Activated CD8-positive, alpha-beta T cell treated with anti-CD3 and anti-CD28 coated beads, Interleukin-2, amount 10 ng/mL, durations not matched to agents 7 days and 5 days (primary cell): ENCODE measurements at regions not wholly inside any gene's neighbourhood (a gene's known extent, or its start where the extent isn't known, plus 50 kb on each side); places are given as distances from the start of the nearest gene placed in this dataset.
"Not testable (repeated sequence)": the region's sequence is repeated elsewhere in the genome, so short reads cannot be mapped to it uniquely, and the experiment has no call there.

Experiments
- ATAC-seq: fragments of 150-1000 bp; cut with Tn5 transposase; one replicate; pipeline ENCODE4 v1.10.0; 2021; ENCODE audit warnings: moderate library complexity
- CTCF ChIA-PET: fragments of 350-600 bp; sonication (Branson Sonifier 250); formaldehyde crosslinking; loops from one replicate; lab custom pipeline; 2021; ENCODE audit warnings: antibody characterized with exemption; lab: Charles Lee
- POLR2A ChIA-PET: fragments of 350-600 bp; sonication (Branson Sonifier 250); formaldehyde crosslinking; loops from one replicate; lab custom pipeline; 2021; ENCODE audit warnings: antibody characterized with exemption; lab: Charles Lee
- DNase-seq: peaks from one replicate; pipeline ENCODE4 v3.0.0-alpha.2; 2020
- H3K27ac Mint-ChIP-seq: one replicate; pipeline ENCODE4 v1.8.0; 2021; ENCODE audit warnings: mild to moderate bottlenecking, mixed read lengths
- H3K27me3 Mint-ChIP-seq: one replicate; pipeline ENCODE4 v1.8.0; 2021; ENCODE audit warnings: low read depth, mixed read lengths
- H3K36me3 Mint-ChIP-seq: one replicate; pipeline ENCODE4 v1.8.0; 2021; ENCODE audit warnings: low read depth, mixed read lengths
- H3K4me1 Mint-ChIP-seq: one replicate; pipeline ENCODE4 v1.8.0; 2021; ENCODE audit warnings: low read depth, mixed read lengths
- H3K4me3 Mint-ChIP-seq: one replicate; pipeline ENCODE4 v1.8.0; 2021; ENCODE audit warnings: mild to moderate bottlenecking, mixed read lengths
- H3K9me3 Mint-ChIP-seq: one replicate; pipeline ENCODE4 v1.8.0; 2022; ENCODE audit warnings: mixed read lengths; ENCODE audit not compliant: insufficient read depth

DNA sequence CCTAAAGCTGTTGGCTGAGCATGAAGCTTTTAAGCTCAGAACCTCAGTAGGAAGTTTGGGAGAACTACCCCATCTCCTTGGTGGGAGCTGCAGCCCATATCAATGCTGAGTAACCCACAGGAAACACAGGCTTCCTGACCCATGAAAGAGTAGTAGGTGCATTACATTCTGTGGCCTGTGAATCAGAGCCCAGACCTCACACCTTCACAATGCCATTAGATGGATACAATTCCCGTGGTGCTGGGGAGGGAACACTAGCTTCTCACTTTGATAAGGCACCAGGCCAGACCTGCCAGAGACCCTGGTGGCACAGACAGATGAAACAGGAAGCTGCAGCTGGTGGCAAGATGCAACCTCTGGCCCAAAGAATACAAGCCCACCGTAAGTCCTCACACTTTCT lies 308.8 kb downstream of the NPHP4 start:
- CTCF ChIA-PET = interaction anchor here (0.6 kb wide), 1 partner anchor 133 kb away, joined by 3 read pairs; no protein-coding TSS in a partner anchor
- POLR2A ChIA-PET = no interaction called here
- ATAC-seq (no peak), DNase-seq (no peak)
- Mint-ChIP-seq H3K36me3 (no peaks in the 10 kb centered on the region), H3K27me3 (peaks cover 3% of the 10 kb centered on the region), H3K4me1 (peaks cover 3% of the 10 kb centered on the region), H3K27ac (no peak overlapping the region), H3K9me3 (no peaks in the 10 kb centered on the region), H3K4me3 (no peak overlapping the region)

DNA sequence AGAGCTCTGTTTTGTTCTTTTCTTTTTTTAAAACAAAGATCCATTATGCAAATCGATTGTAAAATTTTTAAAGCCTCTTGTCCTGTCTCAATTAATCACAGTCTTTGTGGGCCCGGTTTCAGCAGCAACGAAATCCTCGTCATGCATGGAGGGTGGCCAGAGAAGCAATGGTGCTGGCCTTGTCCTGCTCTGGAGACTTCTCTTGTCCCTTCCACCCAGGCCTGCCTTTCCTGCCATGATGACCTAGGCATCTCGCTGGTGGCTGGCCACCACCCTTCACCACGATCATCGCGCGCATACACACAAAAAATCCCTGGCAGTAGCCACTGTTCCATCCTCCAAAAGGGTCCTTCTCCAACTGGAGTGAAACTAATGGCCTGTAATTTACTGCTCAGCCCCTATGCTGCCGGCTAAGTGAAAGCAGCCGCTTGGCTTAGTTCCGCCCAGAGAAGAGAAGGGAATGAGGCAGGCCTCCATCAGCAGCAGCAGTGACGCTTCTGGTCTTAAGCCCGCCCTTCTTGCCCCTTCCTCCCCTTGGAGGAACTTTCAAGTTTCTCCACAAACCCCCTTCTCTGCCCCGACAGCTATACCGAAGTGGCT lies 309.5 kb downstream of the NPHP4 start:
- ATAC-seq (no peak), DNase-seq (no peak)
- CTCF ChIA-PET = interaction anchor here (0.6 kb wide), 1 partner anchor 133 kb away, joined by 3 read pairs; no protein-coding TSS in a partner anchor
- Mint-ChIP-seq H3K27me3 (peaks cover 3% of the 10 kb centered on the region), H3K4me1 (peaks cover 3% of the 10 kb centered on the region), H3K4me3 (no peak overlapping the region), H3K36me3 (no peaks in the 10 kb centered on the region), H3K9me3 (no peaks in the 10 kb centered on the region), H3K27ac (no peak overlapping the region)
- POLR2A ChIA-PET = no interaction called here

DNA sequence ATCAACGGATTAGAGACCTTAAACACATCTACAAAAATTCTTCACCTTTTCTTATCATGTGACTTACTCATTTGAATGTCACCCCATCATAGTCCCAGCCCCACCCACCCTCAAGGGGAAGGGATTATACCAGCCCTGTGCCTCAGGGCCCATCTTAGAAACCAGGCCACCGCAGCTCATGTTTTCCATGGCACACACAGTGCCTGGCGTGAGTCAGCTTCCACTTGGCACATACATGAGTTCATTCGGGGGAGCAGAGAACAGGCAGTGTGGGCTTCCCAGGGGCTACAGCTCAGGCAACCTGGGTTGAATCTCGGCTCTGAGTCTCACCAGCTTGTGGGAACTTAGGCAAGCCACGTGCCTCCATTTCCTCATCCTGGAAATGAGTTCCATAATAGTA lies 310.6 kb downstream of the NPHP4 start:
- no peak overlapping the region for H3K4me3 Mint-ChIP-seq
- H3K36me3 Mint-ChIP-seq = no peaks in the 10 kb centered on the region
- ChIA-PET POLR2A (no interaction called here), CTCF (no interaction called here)
- no peaks in the 10 kb centered on the region for H3K9me3 Mint-ChIP-seq
- peaks cover 3% of the 10 kb centered on the region for H3K4me1 Mint-ChIP-seq
- ATAC-seq (no peak), DNase-seq (no peak)
- peaks cover 3% of the 10 kb centered on the region for H3K27me3 Mint-ChIP-seq
- H3K27ac Mint-ChIP-seq = no peak overlapping the region

DNA sequence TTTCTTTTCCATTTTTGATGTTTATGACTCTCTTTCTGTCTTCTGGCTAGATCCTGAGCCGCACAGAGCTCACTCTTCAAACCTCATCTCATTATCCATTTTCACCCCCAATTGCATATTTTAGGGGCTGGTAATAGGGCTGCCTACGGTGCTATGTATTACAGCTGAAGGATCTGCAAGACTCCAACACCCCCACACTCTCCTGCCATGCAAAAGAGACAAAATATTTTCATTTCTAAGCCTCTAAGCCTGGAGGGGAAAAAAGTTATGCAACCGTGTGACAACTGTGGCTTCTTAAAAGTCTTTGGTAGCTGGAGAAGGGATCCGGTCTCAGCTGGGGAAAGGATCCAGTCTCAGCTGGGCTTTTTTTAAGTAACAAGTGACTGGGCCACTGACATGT lies 311.6 kb downstream of the NPHP4 start:
- CTCF ChIA-PET = no interaction called here
- Mint-ChIP-seq H3K27me3 (peaks cover 3% of the 10 kb centered on the region), H3K4me3 (no peak overlapping the region)

DNA sequence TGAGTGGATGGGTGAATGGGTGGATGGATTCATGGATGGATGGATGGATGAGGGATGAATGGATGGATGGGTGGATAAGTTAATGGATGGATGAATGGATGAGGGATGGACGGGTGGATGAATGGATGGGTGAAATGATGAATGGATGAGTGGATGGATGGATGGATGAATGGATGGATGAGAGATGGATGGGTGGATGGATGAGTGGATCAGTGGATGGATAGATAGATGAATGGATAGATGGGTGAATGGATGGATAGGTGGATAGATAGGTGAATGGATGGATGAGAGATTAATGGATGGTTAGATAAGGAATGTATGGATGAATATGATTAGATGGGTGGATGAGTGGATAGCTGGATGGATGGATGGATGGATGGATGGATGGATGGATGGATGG lies 313.5 kb downstream of the NPHP4 start:
- peaks cover 8% of the 10 kb centered on the region for H3K9me3 Mint-ChIP-seq
- H3K36me3 Mint-ChIP-seq = no peaks in the 10 kb centered on the region
- ATAC-seq (no peak), DNase-seq (no peak)
- CTCF ChIA-PET = interaction anchor here (0.6 kb wide), 1 partner anchor 1627 kb away, joined by 3 read pairs; no protein-coding TSS in a partner anchor
- H3K27me3 Mint-ChIP-seq = peaks cover 5% of the 10 kb centered on the region
- peaks cover 3% of the 10 kb centered on the region for H3K4me1 Mint-ChIP-seq
- POLR2A ChIA-PET = no interaction called here
- H3K4me3 Mint-ChIP-seq = no peak overlapping the region
- no peak overlapping the region for H3K27ac Mint-ChIP-seq

More for the DNA sequence above, 311.6 kb downstream of the NPHP4 start:
- no peak for DNase-seq
- no peak overlapping the region for H3K27ac Mint-ChIP-seq
- H3K9me3 Mint-ChIP-seq = no peaks in the 10 kb centered on the region
- ATAC-seq = no peak
- POLR2A ChIA-PET = interaction anchor here (0.6 kb wide), 1 partner anchor 1371 kb away, joined by 4 read pairs; no protein-coding TSS in a partner anchor
- no peaks in the 10 kb centered on the region for H3K36me3 Mint-ChIP-seq
- peaks cover 3% of the 10 kb centered on the region for H3K4me1 Mint-ChIP-seq

DNA sequence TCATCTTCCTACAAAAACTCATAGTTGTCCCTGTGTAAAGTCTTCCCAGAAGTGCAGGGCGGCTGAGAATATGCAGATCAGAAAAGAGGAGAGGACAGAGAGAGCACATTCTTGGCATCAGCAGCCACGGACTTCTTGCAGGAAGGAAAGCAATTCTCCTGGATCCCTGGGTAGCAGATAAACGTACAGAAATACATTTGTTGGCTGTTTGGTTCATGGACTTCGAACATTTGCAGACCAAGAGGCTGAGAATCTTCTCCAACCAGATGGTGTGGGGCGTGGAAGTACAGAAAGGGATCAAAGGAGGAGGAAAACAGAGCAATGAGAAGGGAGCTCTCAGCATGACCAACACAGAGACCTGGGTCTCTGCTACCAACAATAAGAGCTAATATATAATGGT lies 319.9 kb downstream of the NPHP4 start:
- DNase-seq, POLR2A ChIA-PET, CTCF ChIA-PET, H3K36me3 Mint-ChIP-seq, ATAC-seq, H3K9me3 Mint-ChIP-seq, H3K4me3 Mint-ChIP-seq, H3K27me3 Mint-ChIP-seq, H3K27ac Mint-ChIP-seq: not testable (repeated sequence)
- H3K4me1 Mint-ChIP-seq = peaks cover 11% of the 10 kb centered on the region

DNA sequence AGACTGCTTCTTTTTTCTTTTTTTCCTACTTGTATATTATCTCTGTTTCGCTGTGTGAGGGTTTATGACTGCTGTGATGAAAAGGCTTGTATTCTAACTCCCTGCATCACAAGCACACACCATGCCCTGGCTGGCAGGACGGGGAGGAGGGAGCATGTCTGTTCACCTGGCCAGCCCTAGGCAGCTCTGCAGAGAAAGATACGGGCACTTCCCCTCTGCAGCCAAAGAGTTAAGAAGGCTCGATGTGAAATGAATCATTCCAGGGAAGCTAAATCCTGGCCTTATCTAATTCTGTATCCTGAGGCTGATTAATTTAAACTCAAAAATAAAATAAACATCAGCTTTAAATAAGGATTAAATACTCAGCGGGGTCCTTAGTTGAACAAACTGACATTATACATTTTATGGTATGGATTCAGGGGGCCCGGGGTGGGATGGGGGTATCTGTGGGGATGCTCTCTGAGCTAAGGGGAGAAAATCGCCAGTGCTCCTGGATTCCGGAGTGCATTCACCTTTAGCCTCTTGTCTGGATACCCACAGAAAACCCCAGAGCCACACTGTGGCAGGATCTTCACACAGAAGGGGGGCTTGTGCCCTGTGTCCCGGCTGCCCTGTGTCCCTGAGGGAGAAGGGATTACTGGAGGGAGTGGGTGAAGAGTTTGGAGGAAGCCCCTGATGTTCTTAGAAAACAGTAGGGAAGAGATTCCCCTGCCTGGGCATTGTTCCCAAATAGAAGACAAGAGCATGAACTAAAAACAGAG lies 321.5 kb downstream of the NPHP4 start:
- H3K27me3 Mint-ChIP-seq = peaks cover 3% of the 10 kb centered on the region

DNA sequence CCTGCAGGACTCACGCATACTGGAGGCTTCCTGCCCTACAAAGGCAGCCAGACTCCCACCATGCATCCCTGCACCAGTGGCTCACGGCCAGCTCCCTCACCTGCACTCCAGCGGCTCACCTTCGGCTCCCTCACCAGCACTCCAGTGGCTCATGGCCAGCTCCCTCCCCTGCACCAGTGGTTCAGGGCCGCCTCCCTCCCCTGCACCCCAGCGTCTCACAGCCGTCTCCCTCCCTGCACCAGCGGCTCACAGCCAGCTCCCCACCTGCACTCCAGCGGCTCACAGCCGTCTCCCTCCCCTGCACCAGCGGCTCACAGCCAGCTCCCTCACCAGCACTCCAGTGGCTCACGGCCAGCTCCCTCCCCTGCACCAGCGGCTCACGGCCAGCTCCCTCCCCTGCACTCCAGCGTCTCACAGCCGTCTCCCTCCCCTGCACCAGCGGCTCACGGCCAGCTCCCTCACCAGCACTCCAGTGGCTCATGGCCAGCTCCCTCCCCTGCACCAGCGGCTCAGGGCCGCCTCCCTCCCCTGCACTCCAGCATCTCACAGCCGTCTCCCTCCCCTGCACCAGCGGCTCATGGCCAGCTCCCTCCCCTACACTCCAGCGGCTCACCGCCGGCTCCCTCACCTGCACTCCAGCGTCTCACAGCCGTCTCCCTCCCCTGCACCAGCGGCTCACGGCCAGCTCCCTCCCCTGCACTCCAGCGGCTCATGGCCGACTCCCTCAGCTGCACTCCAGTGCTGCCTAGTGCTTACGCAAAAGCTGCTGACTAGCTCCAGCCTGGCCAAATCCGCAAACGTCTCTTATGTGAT lies 324.5 kb downstream of the NPHP4 start:
- POLR2A ChIA-PET = interaction anchor here (0.6 kb wide), 1 partner anchor 75 kb away, joined by 3 read pairs; no protein-coding TSS in a partner anchor
- Mint-ChIP-seq H3K36me3 (no peaks in the 10 kb centered on the region), H3K27me3 (no peaks in the 10 kb centered on the region), H3K4me3 (peak overlapping the region; percentile 59), H3K4me1 (peaks cover 16% of the 10 kb centered on the region), H3K9me3 (no peaks in the 10 kb centered on the region), H3K27ac (peak overlapping the region; percentile 82)
- CTCF ChIA-PET = interaction anchor here (0.8 to 0.9 kb wide), 2 partner anchors 26 to 153 kb away, joined by 3 read pairs; no protein-coding TSS in a partner anchor
- peak; percentile 53 for ATAC-seq
- DNase-seq = peak; percentile 22

More for the DNA sequence above, 321.5 kb downstream of the NPHP4 start:
- peaks cover 16% of the 10 kb centered on the region for H3K4me1 Mint-ChIP-seq
- H3K4me3 Mint-ChIP-seq = no peak overlapping the region
- peaks cover 8% of the 10 kb centered on the region for H3K9me3 Mint-ChIP-seq
- no peak for ATAC-seq
- H3K27ac Mint-ChIP-seq = no peak overlapping the region
- CTCF ChIA-PET = no interaction called here
- DNase-seq = no peak
- POLR2A ChIA-PET = no interaction called here
- H3K36me3 Mint-ChIP-seq = no peaks in the 10 kb centered on the region

DNA sequence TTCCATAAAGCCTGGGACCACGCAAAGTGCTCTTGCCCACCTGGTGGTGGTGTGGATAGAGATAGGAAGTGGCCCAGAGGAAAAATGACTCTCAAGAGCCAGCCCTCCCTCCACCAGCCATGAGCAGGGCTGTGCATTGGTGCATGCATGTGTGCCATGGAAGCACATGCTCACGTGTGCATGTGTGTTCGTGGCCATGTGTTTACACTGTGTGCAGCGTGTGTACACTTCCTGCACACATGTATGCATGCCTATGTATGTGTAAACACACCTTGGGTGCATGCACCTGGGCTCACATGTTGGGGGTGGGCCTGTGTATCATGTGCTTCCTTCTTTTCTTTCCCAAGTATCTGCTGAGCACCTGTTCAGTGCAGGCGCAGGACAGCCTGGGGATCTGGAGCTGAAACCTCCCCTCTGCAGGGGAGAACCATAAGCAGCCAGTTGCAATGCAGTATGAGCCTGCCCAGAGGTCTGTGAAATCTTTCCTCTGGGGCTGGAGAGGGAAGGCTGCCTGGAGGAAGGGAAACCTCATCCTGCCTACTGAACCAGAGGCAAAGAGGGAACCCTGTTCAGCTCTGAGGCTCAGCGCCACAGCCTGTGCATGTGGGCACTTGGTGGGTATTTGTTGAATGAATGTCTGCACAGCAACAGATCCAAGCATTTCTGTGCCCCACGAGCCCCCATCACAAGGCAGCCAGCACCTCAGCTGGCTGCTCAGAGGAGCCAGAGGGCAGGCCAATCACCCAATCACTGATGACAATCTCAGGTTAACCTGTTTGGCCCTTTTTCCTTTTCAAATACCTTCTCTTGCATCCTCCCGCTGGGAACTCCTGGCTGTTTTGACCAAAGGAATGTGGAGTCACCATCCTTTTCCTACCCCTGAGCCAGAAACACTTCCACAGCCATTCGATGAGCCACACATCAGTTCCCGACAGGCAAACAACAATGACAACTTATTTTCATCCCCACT lies 327.0 kb downstream of the NPHP4 start:
- ChIA-PET CTCF (no interaction called here), POLR2A (no interaction called here)
- no peak for DNase-seq
- Mint-ChIP-seq H3K27me3 (no peaks in the 10 kb centered on the region), H3K4me1 (peaks cover 16% of the 10 kb centered on the region), H3K27ac (no peak overlapping the region), H3K9me3 (no peaks in the 10 kb centered on the region), H3K36me3 (no peaks in the 10 kb centered on the region), H3K4me3 (no peak overlapping the region)
- ATAC-seq = no peak

DNA sequence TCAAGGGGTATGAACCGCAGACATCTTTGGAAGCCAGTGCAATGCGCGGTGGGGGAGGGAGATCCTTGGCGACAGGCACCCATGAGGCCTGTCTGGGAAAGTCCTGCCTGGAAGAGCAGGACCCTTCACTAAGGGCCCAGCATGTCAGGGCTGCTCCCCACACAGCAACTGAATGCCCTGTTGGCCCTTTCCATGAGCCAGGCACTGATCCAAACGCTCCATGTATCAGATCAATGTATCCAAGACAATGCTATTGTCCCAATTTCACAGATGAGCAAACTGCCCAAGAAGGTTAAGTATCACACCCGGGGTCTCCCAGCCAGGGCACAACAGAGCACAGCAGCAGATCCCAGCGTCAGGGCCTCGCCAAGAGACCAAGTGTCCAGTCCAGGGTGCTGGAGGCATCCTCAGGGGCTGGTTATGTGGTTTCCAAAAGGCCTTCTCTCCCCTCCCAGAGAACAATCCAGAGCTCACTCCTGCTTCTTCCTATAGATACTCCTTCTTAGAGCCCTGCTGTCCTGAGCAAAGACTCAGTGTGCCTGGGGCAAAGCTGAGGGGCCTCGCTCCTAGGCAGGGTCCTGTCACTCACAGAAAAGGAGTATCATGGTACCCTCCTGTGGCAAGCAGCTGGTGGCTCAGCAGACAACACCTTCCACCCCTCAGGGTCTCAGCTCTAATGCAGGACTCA lies 328.0 kb downstream of the NPHP4 start:
- DNase-seq = no peak
- Mint-ChIP-seq H3K4me3 (no peak overlapping the region), H3K4me1 (peaks cover 16% of the 10 kb centered on the region), H3K27me3 (no peaks in the 10 kb centered on the region), H3K9me3 (no peaks in the 10 kb centered on the region), H3K36me3 (no peaks in the 10 kb centered on the region), H3K27ac (no peak overlapping the region)
- ChIA-PET CTCF (no interaction called here), POLR2A (no interaction called here)
- no peak for ATAC-seq
